Endodermal cell (in vitro differentiated cells): ENCODE measurements at regions not wholly inside any gene's neighbourhood (a gene's known extent, or its start where the extent isn't known, plus 50 kb on each side); places are given as distances from the start of the nearest gene placed in this dataset.

ENCODE experiments used
- DNase-seq: peaks from one replicate; pipeline ENCODE4 v3.0.0-alpha.2; 2017
- H3K27ac ChIP-seq: 2 replicates; pipeline ENCODE4 v1.5.1; 2013; ENCODE audit warnings: mild to moderate bottlenecking, low read depth, low read length, moderate library complexity
- H3K27me3 ChIP-seq: 2 replicates; pipeline ENCODE4 v1.6.1; 2013; ENCODE audit warnings: mild to moderate bottlenecking, low read length, moderate library complexity; ENCODE audit not compliant: insufficient read depth, control insufficient read depth, poor library complexity, severe bottlenecking
- H3K36me3 ChIP-seq: 2 replicates; pipeline ENCODE4 v1.7.0; 2013; ENCODE audit warnings: mild to moderate bottlenecking, low read length, moderate library complexity; ENCODE audit not compliant: control insufficient read depth, insufficient read depth
- H3K4me1 ChIP-seq: one replicate; pipeline ENCODE4 v1.7.0; 2013; ENCODE audit warnings: low read length; ENCODE audit not compliant: control insufficient read depth, insufficient read depth
- H3K4me3 ChIP-seq: 2 replicates; pipeline ENCODE4 v1.5.1; 2013; ENCODE audit warnings: mild to moderate bottlenecking, low read length, moderate library complexity
- H3K9ac ChIP-seq: 2 replicates; pipeline ENCODE4 v1.6.1; 2013; ENCODE audit warnings: mild to moderate bottlenecking, low read length, moderate library complexity; ENCODE audit not compliant: poor library complexity, severe bottlenecking; ENCODE audit errors: extremely low read depth
- H3K9me3 ChIP-seq: 2 replicates; pipeline ENCODE4 v1.6.1; 2013; ENCODE audit warnings: mild to moderate bottlenecking, low read length, moderate library complexity; ENCODE audit not compliant: control insufficient read depth
- H3K27ac Mint-ChIP-seq: 2 replicates; pipeline ENCODE4 v1.8.0; 2020; ENCODE audit warnings: mixed read lengths
- H3K27me3 Mint-ChIP-seq: 2 replicates; pipeline ENCODE4 v1.8.0; 2021; ENCODE audit warnings: mild to moderate bottlenecking, mixed read lengths; ENCODE audit not compliant: insufficient read depth
- H3K36me3 Mint-ChIP-seq: 2 replicates; pipeline ENCODE4 v1.8.0; 2020; ENCODE audit warnings: low read depth, mixed read lengths
- H3K4me1 Mint-ChIP-seq: 2 replicates; pipeline ENCODE4 v1.8.0; 2020; ENCODE audit warnings: mixed read lengths
- H3K4me3 Mint-ChIP-seq: 2 replicates; pipeline ENCODE4 v1.8.0; 2020; ENCODE audit warnings: mild to moderate bottlenecking, moderate library complexity, mixed read lengths
- H3K9me3 Mint-ChIP-seq: 2 replicates; pipeline ENCODE4 v1.8.0; 2020; ENCODE audit warnings: mild to moderate bottlenecking, mixed read lengths
- CTCF ChIP-seq: fragments of 200-600 bp; sonication (generic); conservative IDR thresholded peaks from 2 replicates; pipeline ENCODE4 v1.5.0; 2021; ENCODE audit warnings: antibody characterized with exemption, mild to moderate bottlenecking
- WGBS, 2 experiments: methylation state at CpG; one replicate each; pipeline versions ENCODE4 v1.1.5 to v1.1.7; 2013; ENCODE audit warnings: missing lambda C conversion rate in 2 of 2, mixed read lengths in 1 of 2; ENCODE audit not compliant: insufficient coverage in 1 of 2, insufficient read length in 1 of 2; 5-methylcytosine and 5-hydroxymethylcytosine counted together

DNA sequence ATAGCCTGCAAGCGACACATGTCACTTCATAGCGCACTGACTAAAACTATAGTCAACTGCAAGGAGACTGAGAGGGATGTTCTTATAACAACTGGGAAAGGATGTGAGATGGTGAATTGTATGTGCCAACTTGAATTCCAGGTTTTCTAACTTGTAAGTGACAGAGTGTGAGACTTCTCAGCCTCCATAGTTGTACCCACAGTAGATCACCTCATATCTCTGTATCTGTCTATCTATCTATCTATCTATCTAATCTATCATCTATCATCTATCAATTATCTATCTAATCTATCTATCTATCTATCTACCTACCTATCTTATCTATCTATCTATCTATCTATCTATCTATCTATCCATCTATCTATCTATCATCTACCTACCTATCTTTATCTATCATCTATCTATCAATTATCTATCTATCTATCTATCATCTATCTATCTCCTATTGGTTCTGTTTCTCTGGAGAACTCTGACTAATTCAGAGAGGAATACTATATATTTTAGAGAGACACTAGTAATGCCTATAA lies 162.3 kb downstream of the CTH start:
- Histone ChIP-seq H3K9ac (no peak overlapping the region), H3K27me3 (no peaks in the 10 kb centered on the region), H3K4me3 (no peak overlapping the region), H3K9me3 (no peaks in the 10 kb centered on the region), H3K27ac (no peak overlapping the region), H3K36me3 (no peaks in the 10 kb centered on the region), H3K4me1 (no peaks in the 10 kb centered on the region)
- no peak for TF ChIP-seq CTCF
- Mint-ChIP-seq H3K4me3 (no peak overlapping the region), H3K9me3 (no peaks in the 10 kb centered on the region), H3K27me3 (no peaks in the 10 kb centered on the region), H3K36me3 (peaks cover 2% of the 10 kb centered on the region), H3K27ac (no peak overlapping the region), H3K4me1 (no peaks in the 10 kb centered on the region)
- 92 to 98% methylated on average over 2 of the region's 2 CpGs for WGBS, 2 experiments
- DNase-seq = no peak

- H3K27me3 ChIP-seq = no peaks in the 10 kb centered on the region
These were observed 170.6 kb downstream of the CTH start for GRCh38 chr1:70581661-70582060.

GRCh38 chr1:70583522-70583921 lies 172.5 kb downstream of the CTH start:
- no peaks in the 10 kb centered on the region for H3K27me3 Mint-ChIP-seq
- no peak overlapping the region for H3K27ac ChIP-seq
- no peak for DNase-seq
- H3K4me1 ChIP-seq = no peaks in the 10 kb centered on the region
- WGBS, 2 experiments = 100% methylated on average over 1 of the region's 1 CpG; no CpG with 5 or more reads in 1 of the 2 experiments
- no peak for TF ChIP-seq CTCF
- no peak overlapping the region for H3K4me3 ChIP-seq
- no peaks in the 10 kb centered on the region for H3K9me3 ChIP-seq
- H3K36me3 Mint-ChIP-seq = peaks cover 1% of the 10 kb centered on the region
- peaks cover 12% of the 10 kb centered on the region for H3K9me3 Mint-ChIP-seq
- no peak overlapping the region for H3K9ac ChIP-seq
- H3K4me1 Mint-ChIP-seq = peaks cover 15% of the 10 kb centered on the region
- no peak overlapping the region for H3K27ac Mint-ChIP-seq
- no peak overlapping the region for H3K4me3 Mint-ChIP-seq
- H3K27me3 ChIP-seq = no peaks in the 10 kb centered on the region
- no peaks in the 10 kb centered on the region for H3K36me3 ChIP-seq

More at GRCh38 chr1:70581661-70582060, 170.6 kb downstream of the CTH start:
- peaks cover 6% of the 10 kb centered on the region for H3K9me3 Mint-ChIP-seq
- Histone ChIP-seq H3K36me3 (no peaks in the 10 kb centered on the region), H3K4me3 (no peak overlapping the region), H3K4me1 (no peaks in the 10 kb centered on the region), H3K27ac (no peak overlapping the region), H3K9ac (no peak overlapping the region), H3K9me3 (no peaks in the 10 kb centered on the region)
- TF ChIP-seq CTCF = no peak
- no peaks in the 10 kb centered on the region for H3K36me3 Mint-ChIP-seq
- DNase-seq = no peak
- H3K4me3 Mint-ChIP-seq = no peak overlapping the region
- no peak overlapping the region for H3K27ac Mint-ChIP-seq
- H3K4me1 Mint-ChIP-seq = peaks cover 13% of the 10 kb centered on the region
- H3K27me3 Mint-ChIP-seq = no peaks in the 10 kb centered on the region
